ENCODE measurements at regions not wholly inside any gene's neighbourhood (a gene's known extent, or its start where the extent isn't known, plus 50 kb on each side); places are given as distances from the start of the nearest gene placed in this dataset.

- H3K4me1 ChIP-seq (replicated peaks): no peaks in the 10 kb centered on the region
- H3K9me3 ChIP-seq: no peaks in the 10 kb centered on the region
- no peak for TF ChIP-seq POLR2A (IDR thresholded peaks at IDR 0.05)
- TF ChIP-seq, protein P1, sequence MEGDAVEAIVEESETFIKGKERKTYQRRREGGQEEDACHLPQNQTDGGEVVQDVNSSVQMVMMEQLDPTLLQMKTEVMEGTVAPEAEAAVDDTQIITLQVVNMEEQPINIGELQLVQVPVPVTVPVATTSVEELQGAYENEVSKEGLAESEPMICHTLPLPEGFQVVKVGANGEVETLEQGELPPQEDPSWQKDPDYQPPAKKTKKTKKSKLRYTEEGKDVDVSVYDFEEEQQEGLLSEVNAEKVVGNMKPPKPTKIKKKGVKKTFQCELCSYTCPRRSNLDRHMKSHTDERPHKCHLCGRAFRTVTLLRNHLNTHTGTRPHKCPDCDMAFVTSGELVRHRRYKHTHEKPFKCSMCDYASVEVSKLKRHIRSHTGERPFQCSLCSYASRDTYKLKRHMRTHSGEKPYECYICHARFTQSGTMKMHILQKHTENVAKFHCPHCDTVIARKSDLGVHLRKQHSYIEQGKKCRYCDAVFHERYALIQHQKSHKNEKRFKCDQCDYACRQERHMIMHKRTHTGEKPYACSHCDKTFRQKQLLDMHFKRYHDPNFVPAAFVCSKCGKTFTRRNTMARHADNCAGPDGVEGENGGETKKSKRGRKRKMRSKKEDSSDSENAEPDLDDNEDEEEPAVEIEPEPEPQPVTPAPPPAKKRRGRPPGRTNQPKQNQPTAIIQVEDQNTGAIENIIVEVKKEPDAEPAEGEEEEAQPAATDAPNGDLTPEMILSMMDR (IDR thresholded peaks at IDR 0.05): no peak
- TF ChIP-seq POLR2AphosphoS5 (IDR thresholded peaks at IDR 0.05): no peak
- intact Hi-C loops (cut with DNase I): no loop called here
- H3K4me3 ChIP-seq: no peak overlapping the region
- H3K36me3 ChIP-seq: no peaks in the 10 kb centered on the region
- H3K27me3 ChIP-seq (replicated peaks; ENCODE audit: insufficient read depth): no peaks in the 10 kb centered on the region
- no peak overlapping the region for H3K27ac ChIP-seq
- 54% methylated on average over 23 of the region's 23 CpGs for WGBS
- DNase-seq (ENCODE audit: low spot score): no peak
Measured at GRCh38 chr2:120564213-120565094, 171.2 kb upstream of the GLI2 start.

GRCh38 chr2:120565095-120565460 is 170.6 kb upstream of the GLI2 start:
- Histone ChIP-seq H3K36me3 (no peaks in the 10 kb centered on the region), H3K4me3 (no peak overlapping the region), H3K4me1 (replicated peaks) (no peaks in the 10 kb centered on the region), H3K27me3 (replicated peaks; ENCODE audit: insufficient read depth) (no peaks in the 10 kb centered on the region), H3K9me3 (no peaks in the 10 kb centered on the region), H3K27ac (no peak overlapping the region)
- intact Hi-C loops (cut with DNase I): no loop called here
- WGBS: 70% methylated on average over 7 of the region's 8 CpGs
- DNase-seq (ENCODE audit: low spot score): no peak
- TF ChIP-seq POLR2AphosphoS5 (IDR thresholded peaks at IDR 0.05) (no peak), POLR2A (IDR thresholded peaks at IDR 0.05) (no peak)
- TF ChIP-seq, protein P1 (IDR thresholded peaks at IDR 0.05): no peak

DNA sequence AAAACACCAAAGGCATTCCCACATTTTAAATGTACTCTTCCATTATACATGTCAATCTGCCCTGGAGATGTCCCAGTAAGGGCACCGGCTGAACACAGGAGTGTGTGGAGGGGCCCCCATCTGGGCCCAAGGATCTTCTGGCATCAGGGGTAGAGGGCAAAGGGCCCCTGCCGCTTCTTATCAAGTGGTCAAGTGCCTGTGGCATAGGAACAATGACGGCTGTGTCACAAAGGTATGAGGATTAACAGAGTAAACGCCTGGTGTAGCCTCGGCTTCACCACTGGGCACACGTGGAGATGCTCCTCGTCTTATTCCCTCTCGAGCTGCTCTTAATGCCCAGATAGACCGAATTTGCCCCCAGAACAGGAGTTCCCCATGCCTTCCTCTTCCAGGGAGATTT is 169.7 kb upstream of the GLI2 start:
- Histone ChIP-seq H3K27ac (no peak overlapping the region), H3K4me3 (no peak overlapping the region), H3K27me3 (replicated peaks; ENCODE audit: insufficient read depth) (no peaks in the 10 kb centered on the region), H3K4me1 (replicated peaks) (no peaks in the 10 kb centered on the region), H3K9me3 (no peaks in the 10 kb centered on the region), H3K36me3 (no peaks in the 10 kb centered on the region)
- WGBS: 94% methylated on average over 9 of the region's 9 CpGs
- DNase-seq (ENCODE audit: low spot score): no peak
- TF ChIP-seq, protein P1 (IDR thresholded peaks at IDR 0.05): no peak
- no peak for TF ChIP-seq POLR2AphosphoS5 (IDR thresholded peaks at IDR 0.05)
- no peak for TF ChIP-seq POLR2A (IDR thresholded peaks at IDR 0.05)
- intact Hi-C loops (cut with DNase I): no loop called here

DNA sequence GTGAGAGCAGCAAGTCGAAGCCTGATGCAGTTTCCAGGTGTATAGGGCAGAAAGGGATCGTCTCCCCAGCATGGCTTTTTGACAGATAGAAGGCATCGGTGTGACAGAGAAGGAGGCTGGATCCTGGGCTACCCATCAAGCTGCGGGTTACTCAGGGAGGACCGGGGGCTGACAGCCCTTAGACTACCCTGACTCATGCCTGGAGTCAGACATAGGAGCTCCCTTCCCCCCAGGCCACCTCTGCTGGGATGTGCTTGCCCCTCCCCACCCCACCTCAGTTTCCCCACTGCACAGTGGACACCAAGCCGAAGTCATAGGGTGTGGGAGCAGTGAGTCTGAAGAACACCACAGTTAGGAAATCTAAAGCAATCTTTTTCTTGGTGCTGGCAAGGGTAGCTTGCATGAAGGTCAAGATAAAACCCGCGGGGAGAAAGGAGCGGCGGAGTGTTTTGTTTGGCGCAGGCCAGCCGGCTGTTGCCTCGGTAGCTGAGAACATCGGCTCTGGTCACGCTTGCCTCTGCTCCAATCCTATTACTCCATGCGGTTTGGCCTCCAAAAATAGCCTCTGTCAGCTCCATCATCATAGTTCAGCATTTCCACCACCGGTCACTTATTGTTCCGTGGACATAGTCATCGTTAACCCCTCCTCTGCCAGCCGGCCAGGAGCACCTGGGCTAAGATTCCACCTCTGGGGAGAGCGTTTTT is 169.2 kb upstream of the GLI2 start:
- intact Hi-C loops (cut with DNase I): no loop called here
- no peaks in the 10 kb centered on the region for H3K36me3 ChIP-seq
- WGBS: 64% methylated on average over 21 of the region's 21 CpGs
- no peaks in the 10 kb centered on the region for H3K9me3 ChIP-seq
- H3K27ac ChIP-seq: no peak overlapping the region
- TF ChIP-seq, protein P1 (IDR thresholded peaks at IDR 0.05): no peak
- no peak for TF ChIP-seq POLR2AphosphoS5 (IDR thresholded peaks at IDR 0.05)
- H3K4me3 ChIP-seq: no peak overlapping the region
- no peaks in the 10 kb centered on the region for H3K4me1 ChIP-seq (replicated peaks)
- H3K27me3 ChIP-seq (replicated peaks; ENCODE audit: insufficient read depth): no peaks in the 10 kb centered on the region
- DNase-seq (ENCODE audit: low spot score): no peak
